CD4-positive, alpha-beta T cell (primary cell): ENCODE measurements at regions not wholly inside any gene's neighbourhood (a gene's known extent, or its start where the extent isn't known, plus 50 kb on each side); places are given as distances from the start of the nearest gene placed in this dataset.

Source experiments
- ATAC-seq: fragments of 200-7000 bp; cut with Tn5 transposase; one replicate; pipeline ENCODE4 v1.10.0; 2022; ENCODE audit warnings: mild to moderate bottlenecking; ENCODE audit not compliant: poor library complexity
- CTCF ChIA-PET: fragments of 350-600 bp; sonication (Branson Sonifier 250); formaldehyde crosslinking; loops from one replicate; lab custom pipeline; 2021; ENCODE audit warnings: antibody characterized with exemption, inconsistent platforms; lab: Charles Lee
- POLR2A ChIA-PET: fragments of 350-600 bp; sonication (Branson Sonifier 250); formaldehyde crosslinking; loops from one replicate; lab custom pipeline; 2021; ENCODE audit warnings: antibody characterized with exemption, inconsistent platforms; lab: Charles Lee
- DNase-seq, 14 experiments: peaks; one replicate each; pipeline ENCODE4 v3.0.0-alpha.2; 2013 to 2020; ENCODE audit warnings: mixed read lengths in 2 of 14
- H3K27ac ChIP-seq, 2 donors: one replicate each; pipeline versions ENCODE4 v1.5.1 to v1.7.0; 2013; ENCODE audit warnings: low read length in 2 of 2, low read depth in 1 of 2, mild to moderate bottlenecking in 1 of 2
- H3K27me3 ChIP-seq, 2 experiments: 1 replicate in 1 of 2; 2 replicates in 1 of 2; pipeline versions ENCODE4 v1.6.1 to v1.7.0; 2013; ENCODE audit warnings: low read length in 2 of 2, control low read depth in 1 of 2, mild to moderate bottlenecking in 1 of 2, moderate library complexity in 1 of 2; ENCODE audit not compliant: insufficient read depth in 2 of 2, control insufficient read depth in 1 of 2
- H3K36me3 ChIP-seq: one replicate; pipeline ENCODE4 v1.6.1; 2013; ENCODE audit warnings: low read length, control low read depth; ENCODE audit not compliant: insufficient read depth
- H3K4me1 ChIP-seq: one replicate; pipeline ENCODE4 v1.6.1; 2013; ENCODE audit warnings: low read length, control low read depth; ENCODE audit not compliant: insufficient read depth
- H3K4me3 ChIP-seq: one replicate; pipeline ENCODE4 v1.5.1; 2013; ENCODE audit warnings: mild to moderate bottlenecking, low read length, moderate library complexity
- H3K9me3 ChIP-seq, 2 experiments: 1 replicate in 1 of 2; 2 replicates in 1 of 2; pipeline versions ENCODE4 v1.6.1 to v1.7.0; 2013; ENCODE audit warnings: low read length in 2 of 2, mild to moderate bottlenecking in 2 of 2, control low read depth in 1 of 2, moderate library complexity in 1 of 2; ENCODE audit not compliant: control insufficient read depth in 1 of 2, insufficient read depth in 1 of 2
- H3K27ac Mint-ChIP-seq: one replicate; pipeline ENCODE4 v1.8.0; 2020; ENCODE audit warnings: mixed read lengths
- H3K27me3 Mint-ChIP-seq: one replicate; pipeline ENCODE4 v1.8.0; 2021; ENCODE audit warnings: mixed read lengths
- H3K36me3 Mint-ChIP-seq: one replicate; pipeline ENCODE4 v1.8.0; 2021; ENCODE audit warnings: low read depth, mixed read lengths
- H3K4me1 Mint-ChIP-seq: one replicate; pipeline ENCODE4 v1.8.0; 2021; ENCODE audit warnings: low read depth, mixed read lengths
- H3K4me3 Mint-ChIP-seq: one replicate; pipeline ENCODE4 v1.8.0; 2020; ENCODE audit warnings: mild to moderate bottlenecking, mixed read lengths
- H3K9me3 Mint-ChIP-seq: one replicate; pipeline ENCODE4 v1.8.0; 2020; ENCODE audit warnings: mixed read lengths
- CTCF ChIP-seq: fragments of 200-600 bp; IDR thresholded peaks from one replicate; pipeline ENCODE4 v1.8.0; 2022; ENCODE audit warnings: antibody characterized with exemption, mild to moderate bottlenecking
- intact Hi-C, 2 experiments: fragments of 100-400 bp; cut with DNase I in 1 of 2; cut with micrococcal nuclease in 1 of 2; formaldehyde crosslinking; loops; one replicate each; pipeline versions ENCODE4 v1.15.1 to v1.9.0; 2023 to 2025; cut with DNase I, micrococcal nuclease

DNA sequence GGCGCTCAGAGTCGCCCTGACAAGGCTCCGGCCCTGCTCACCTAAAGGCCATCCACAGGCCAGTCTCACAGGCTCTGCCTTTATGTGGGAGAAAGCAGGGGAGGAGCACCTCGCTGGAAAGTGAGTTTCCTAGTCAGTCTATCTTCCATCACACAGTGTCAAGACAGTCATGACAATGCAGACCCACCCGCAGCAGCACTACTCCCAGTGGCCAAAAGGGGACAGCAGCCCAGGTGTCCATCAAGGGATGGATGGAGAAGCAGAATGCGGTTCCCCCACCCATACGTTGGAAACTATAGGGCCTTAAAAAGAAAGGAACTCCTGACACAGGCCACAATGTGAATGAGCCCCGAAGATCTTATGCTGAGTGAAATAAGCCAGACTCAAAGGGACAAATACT is 226.8 kb downstream of the ENGASE start:
- Histone ChIP-seq H3K9me3 (peaks cover 0 to 8% of the 10 kb centered on the region in 2 experiments), H3K27ac (no peak overlapping the region), H3K4me1 (no peaks in the 10 kb centered on the region), H3K27me3 (peaks cover 12 to 26% of the 10 kb centered on the region in 2 experiments), H3K4me3 (no peak overlapping the region), H3K36me3 (no peaks in the 10 kb centered on the region)
- ChIA-PET POLR2A (no interaction called here), CTCF (no interaction called here)
- no peak for TF ChIP-seq CTCF
- intact Hi-C loops, result no loop called here
- no peaks in the 10 kb centered on the region for H3K4me1 Mint-ChIP-seq
- no peak overlapping the region for H3K4me3 Mint-ChIP-seq
- H3K27me3 Mint-ChIP-seq, result peaks cover 27% of the 10 kb centered on the region
- no peaks in the 10 kb centered on the region for H3K9me3 Mint-ChIP-seq
- ATAC-seq, result no peak
- H3K27ac Mint-ChIP-seq, result no peak overlapping the region
- H3K36me3 Mint-ChIP-seq, result no peaks in the 10 kb centered on the region
- no peak for DNase-seq

GRCh38 chr17:79299349-79299748 is 224.7 kb downstream of the ENGASE start:
- Mint-ChIP-seq H3K27me3 (peaks cover 29% of the 10 kb centered on the region), H3K27ac (no peak overlapping the region), H3K4me1 (no peaks in the 10 kb centered on the region), H3K4me3 (no peak overlapping the region), H3K9me3 (no peaks in the 10 kb centered on the region), H3K36me3 (no peaks in the 10 kb centered on the region)
- H3K9me3 ChIP-seq, result peaks cover 0 to 18% of the 10 kb centered on the region in 2 experiments
- ChIA-PET POLR2A (no interaction called here), CTCF (no interaction called here)
- H3K4me1 ChIP-seq, result no peaks in the 10 kb centered on the region
- DNase-seq, result no peak
- H3K36me3 ChIP-seq, result no peaks in the 10 kb centered on the region
- H3K4me3 ChIP-seq, result no peak overlapping the region
- intact Hi-C loops, result no loop called here
- H3K27me3 ChIP-seq, result peaks cover 10 to 17% of the 10 kb centered on the region in 2 experiments
- H3K27ac ChIP-seq, result no peak overlapping the region
- TF ChIP-seq CTCF, result no peak
- ATAC-seq, result no peak

DNA sequence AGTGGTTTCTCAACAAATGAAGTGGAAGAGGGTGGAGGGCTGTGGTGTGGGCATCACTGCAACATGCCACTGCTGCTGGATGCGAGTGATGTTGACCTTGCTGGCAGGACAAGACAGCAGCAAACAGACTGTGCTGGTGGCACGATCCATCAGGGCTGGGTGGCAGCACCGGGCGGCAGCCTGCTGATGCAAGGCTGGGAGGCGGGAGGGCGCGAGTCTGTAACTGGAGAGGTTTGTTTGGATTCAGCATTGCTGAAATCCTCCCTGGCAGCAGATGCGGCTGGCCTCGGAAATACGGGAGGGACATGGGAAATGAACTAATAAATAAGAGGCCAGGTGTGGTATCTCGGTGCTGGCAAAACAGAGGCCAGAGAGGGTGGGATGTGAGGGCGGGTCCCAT is 224.2 kb downstream of the ENGASE start:
- Histone ChIP-seq H3K27me3 (peaks cover 10 to 21% of the 10 kb centered on the region in 2 experiments), H3K9me3 (peaks cover 0 to 21% of the 10 kb centered on the region in 2 experiments), H3K36me3 (no peaks in the 10 kb centered on the region), H3K27ac (no peak overlapping the region), H3K4me3 (no peak overlapping the region), H3K4me1 (no peaks in the 10 kb centered on the region)
- CTCF ChIA-PET, result no interaction called here
- no peak for DNase-seq
- no peaks in the 10 kb centered on the region for H3K9me3 Mint-ChIP-seq
- no peak for TF ChIP-seq CTCF
- H3K4me3 Mint-ChIP-seq, result no peak overlapping the region
- H3K27me3 Mint-ChIP-seq, result peaks cover 35% of the 10 kb centered on the region
- H3K27ac Mint-ChIP-seq, result no peak overlapping the region
- POLR2A ChIA-PET, result no interaction called here
- no peaks in the 10 kb centered on the region for H3K4me1 Mint-ChIP-seq
- intact Hi-C loops, result no loop called here
- ATAC-seq, result no peak
- H3K36me3 Mint-ChIP-seq, result no peaks in the 10 kb centered on the region
